HPDE6-E6E7 (cell line): ENCODE measurements at regions not wholly inside any gene's neighbourhood (a gene's known extent, or its start where the extent isn't known, plus 50 kb on each side); places are given as distances from the start of the nearest gene placed in this dataset.
"Not testable (repeated sequence)": the region's sequence is repeated elsewhere in the genome, so short reads cannot be mapped to it uniquely, and the experiment has no call there.

ENCODE experiments used
- DNase-seq: peaks from one replicate; pipeline ENCODE4 v3.0.0; 2011; ENCODE audit warnings: missing footprints; ENCODE audit errors: extremely low spot score

- no peak for DNase-seq
Measured at GRCh38 chr17:70569128-70569527, 399.8 kb downstream of the KCNJ2 start.

GRCh38 chr17:70577456-70577855 is 408.1 kb downstream of the KCNJ2 start:
- DNase-seq = no peak

DNA sequence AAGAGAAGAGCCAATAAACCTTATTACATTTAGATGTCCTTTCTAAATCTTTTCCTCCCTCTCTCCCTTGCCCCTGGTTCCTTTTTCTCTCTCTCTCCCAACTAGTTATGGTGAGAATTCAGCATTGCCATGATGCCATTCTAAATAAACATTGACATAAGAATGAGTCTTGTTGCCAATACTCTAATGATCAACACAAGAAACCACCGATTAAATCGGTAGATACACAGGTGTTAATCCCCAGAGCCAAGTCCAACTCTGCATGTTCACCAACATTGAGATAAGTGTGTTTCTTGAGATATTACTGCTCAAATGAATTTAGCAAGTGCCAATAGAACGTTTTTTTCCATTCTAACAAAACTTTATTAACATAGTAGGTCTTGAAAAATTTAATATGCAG is 412.1 kb downstream of the KCNJ2 start:
- no peak for DNase-seq

GRCh38 chr17:70582777-70583176 is 413.4 kb downstream of the KCNJ2 start:
- DNase-seq = no peak

- no peak for DNase-seq
Measured at GRCh38 chr17:70584255-70584654, 414.9 kb downstream of the KCNJ2 start.

DNA sequence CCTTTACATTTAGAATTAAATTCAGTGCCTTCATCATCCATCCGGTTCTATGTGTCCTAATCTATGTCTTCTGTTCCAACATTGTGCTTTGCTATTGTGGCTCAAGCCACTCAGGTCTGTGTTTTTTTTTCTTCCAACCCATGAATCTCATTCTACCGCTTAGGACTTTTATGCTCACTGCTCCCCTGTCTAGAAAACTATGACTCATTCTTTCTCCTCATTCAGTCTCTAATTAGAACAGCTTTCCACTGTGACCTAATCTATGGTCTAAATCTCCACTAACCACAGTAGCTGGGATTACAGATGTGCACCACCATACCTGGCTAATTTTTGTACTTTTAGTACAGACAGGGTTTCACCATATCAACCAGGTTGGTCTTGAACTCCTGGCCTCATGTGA is 418.7 kb downstream of the KCNJ2 start:
- no peak for DNase-seq

DNA sequence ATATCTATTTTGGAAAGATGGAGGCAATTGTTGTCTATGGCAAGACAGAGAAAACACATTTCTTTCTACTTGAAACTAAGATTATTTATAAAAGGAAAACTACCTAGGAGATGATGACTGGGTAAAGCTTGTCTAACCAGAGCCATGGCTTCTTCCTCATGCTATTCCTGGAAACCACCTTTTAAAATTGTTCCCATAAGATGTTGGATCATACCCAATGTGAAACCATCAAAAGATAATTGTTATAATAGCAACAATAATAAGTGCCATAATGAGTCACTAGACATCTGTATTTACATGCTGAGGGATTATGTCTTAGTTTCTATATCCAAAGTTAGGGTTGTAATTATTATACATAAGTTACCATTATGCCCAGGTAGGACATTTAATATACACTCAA is 428.4 kb downstream of the KCNJ2 start:
- DNase-seq = peak; percentile 6

- DNase-seq = no peak
Measured at GRCh38 chr17:70599198-70599597, 429.9 kb downstream of the KCNJ2 start.

- DNase-seq = not testable (repeated sequence)
Measured at GRCh38 chr17:70599945-70600344, 430.6 kb downstream of the KCNJ2 start.

- DNase-seq = no peak
Measured at GRCh38 chr17:70603226-70603625, 433.9 kb downstream of the KCNJ2 start.

DNA sequence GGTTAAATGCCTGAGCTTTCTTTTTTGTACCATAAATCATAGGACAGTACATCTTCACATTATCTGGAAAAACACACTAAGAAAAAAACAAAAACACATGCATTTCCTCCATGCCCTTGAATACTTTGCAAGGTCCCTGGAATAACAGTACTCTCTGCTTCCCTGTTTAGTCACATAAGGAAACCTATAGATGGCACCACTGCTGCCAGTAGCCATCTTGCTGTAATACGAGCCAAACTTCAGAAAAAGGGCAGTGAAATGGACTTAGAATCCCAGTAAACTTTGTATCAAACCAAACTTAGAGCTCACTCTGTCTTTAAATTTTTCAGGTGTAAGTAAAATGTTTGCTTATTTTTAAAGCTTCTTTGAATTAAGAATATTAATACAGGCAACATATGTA is 435.5 kb downstream of the KCNJ2 start:
- no peak for DNase-seq

- no peak for DNase-seq
Measured at GRCh38 chr17:70606086-70606485, 436.8 kb downstream of the KCNJ2 start.

GRCh38 chr17:70608193-70608592 is 438.9 kb downstream of the KCNJ2 start:
- no peak for DNase-seq

DNA sequence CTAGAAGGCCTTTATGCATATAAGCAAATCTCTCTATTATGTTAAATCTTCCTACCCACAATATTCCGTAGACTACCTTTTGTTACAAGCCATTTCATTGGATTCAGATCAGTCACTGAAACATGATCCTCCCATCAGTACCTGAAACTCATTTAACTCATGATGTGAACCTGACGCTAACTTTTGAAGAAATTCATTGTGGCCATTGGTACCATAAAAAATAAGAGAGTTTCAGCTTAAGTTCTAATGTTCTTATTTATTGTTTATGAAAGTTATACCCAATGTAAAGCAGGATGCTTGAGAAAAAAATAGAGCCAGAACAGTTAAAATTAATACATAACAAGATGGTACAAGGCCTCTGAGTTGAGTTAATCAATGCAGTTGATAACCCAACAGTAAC is 439.6 kb downstream of the KCNJ2 start:
- no peak for DNase-seq

DNA sequence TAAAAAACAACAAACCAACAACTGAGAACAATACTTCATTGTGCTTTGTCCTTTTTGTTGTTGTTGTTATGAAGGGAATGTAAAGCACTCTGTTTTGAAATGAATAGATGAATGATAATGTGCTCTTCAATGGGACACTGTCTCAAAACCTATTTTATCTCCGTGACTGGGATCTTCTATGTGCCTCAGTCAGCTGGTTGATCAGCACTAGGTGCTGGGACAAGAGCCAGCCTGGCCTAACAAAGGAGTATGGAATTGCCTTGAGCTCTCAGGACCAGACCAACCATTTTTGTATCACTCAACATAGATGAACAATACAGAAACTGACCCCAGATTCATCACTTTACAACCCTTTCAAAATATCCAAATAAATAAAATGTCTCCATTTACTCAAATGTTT is 440.2 kb downstream of the KCNJ2 start:
- DNase-seq = no peak

DNA sequence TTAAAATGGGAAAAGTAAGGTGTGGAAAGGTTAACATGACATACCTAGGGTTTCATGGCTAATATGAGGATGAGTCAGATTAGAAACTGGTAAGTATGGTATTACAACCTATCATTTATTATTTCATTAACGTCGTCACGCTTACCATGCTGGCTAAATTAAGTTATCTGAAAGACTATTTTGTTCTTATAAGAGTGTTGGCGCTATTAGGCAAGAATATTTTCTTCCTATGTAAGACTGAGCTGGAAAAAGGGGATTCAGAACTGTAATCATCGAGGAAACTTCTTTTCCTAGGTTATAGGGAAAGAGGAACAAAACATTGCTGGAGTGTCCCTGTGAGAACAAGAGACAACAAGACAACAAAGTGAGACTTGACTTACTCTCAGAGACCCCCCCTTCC is 440.8 kb downstream of the KCNJ2 start:
- no peak for DNase-seq

- DNase-seq = no peak
Measured at GRCh38 chr17:70613681-70614080, 444.3 kb downstream of the KCNJ2 start.

DNA sequence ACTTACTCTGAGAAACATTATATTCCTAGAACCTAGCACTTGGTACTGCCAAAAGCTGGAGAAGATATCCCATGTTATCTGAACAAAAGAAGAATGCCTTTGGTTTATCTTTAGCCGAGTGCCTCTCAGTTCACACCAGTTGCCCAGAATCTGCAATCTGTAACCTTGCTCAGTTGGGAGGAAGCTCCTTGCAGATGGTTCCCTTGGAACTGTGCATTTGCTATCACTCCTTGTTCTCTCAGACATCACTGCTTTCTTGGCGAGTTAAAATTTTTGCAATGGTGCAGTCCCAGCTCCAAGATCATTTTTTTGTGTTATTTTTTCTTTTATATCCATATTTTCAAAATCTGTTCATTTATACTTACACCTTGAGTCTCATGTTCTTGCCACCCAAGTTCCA is 446.5 kb downstream of the KCNJ2 start:
- no peak for DNase-seq

GRCh38 chr17:70618641-70619040 is 449.3 kb downstream of the KCNJ2 start:
- no peak for DNase-seq

- no peak for DNase-seq
Measured at GRCh38 chr17:70621566-70621965, 452.2 kb downstream of the KCNJ2 start.

- DNase-seq = peak; percentile 25
Measured at GRCh38 chr17:70622368-70623260, 453.3 kb downstream of the KCNJ2 start.

DNA sequence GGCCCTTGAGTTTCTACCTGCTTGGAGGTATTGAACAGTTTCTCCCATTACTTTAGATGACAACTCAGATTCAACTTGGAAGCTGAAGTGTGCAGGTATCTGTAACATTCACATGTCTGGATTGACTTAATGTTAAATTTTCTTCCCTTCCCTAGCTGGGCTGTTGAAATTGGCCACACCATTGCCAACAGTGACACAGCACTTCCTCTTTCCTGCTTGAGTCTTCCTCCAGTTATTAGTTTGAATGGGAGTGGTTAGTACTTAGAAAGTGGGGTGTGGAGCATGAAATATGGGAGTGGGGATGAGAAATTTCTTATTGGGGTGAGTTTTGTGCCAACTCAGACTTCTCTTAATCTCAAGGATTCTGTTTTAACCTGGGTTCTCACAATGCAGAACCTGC is 454.9 kb downstream of the KCNJ2 start:
- no peak for DNase-seq

- no peak for DNase-seq
Measured at GRCh38 chr17:70629902-70630301, 460.6 kb downstream of the KCNJ2 start.
